Cardiac muscle cell (in vitro differentiated cells and primary cell): ENCODE measurements at regions not wholly inside any gene's neighbourhood (a gene's known extent, or its start where the extent isn't known, plus 50 kb on each side); places are given as distances from the start of the nearest gene placed in this dataset.
A peak's percentile ranks its signal among the peaks of the same experiment; 100 is the strongest.

ENCODE experiments used
- DNase-seq, 2 donors: peaks; one replicate each; pipeline versions ENCODE4 v3.0.0 to v3.0.0-alpha.2; 2010 to 2017; ENCODE audit warnings: low read depth in 1 of 2, low spot score in 1 of 2
- H3K27ac ChIP-seq: fragments of 200-600 bp; sonication (generic); 2 replicates; pipeline ENCODE4 v1.5.1; 2016
- H3K27me3 ChIP-seq: fragments of 200-600 bp; sonication (generic); 2 replicates; pipeline ENCODE4 v1.6.0; 2016; ENCODE audit warnings: control low read depth
- H3K36me3 ChIP-seq: fragments of 200-600 bp; sonication (generic); 2 replicates; pipeline ENCODE4 v1.5.1; 2016; ENCODE audit warnings: control low read depth
- H3K4me1 ChIP-seq: fragments of 200-600 bp; sonication (generic); 2 replicates; pipeline ENCODE4 v1.8.1; 2017; ENCODE audit warnings: low read depth, mild to moderate bottlenecking, mixed run types
- H3K4me3 ChIP-seq: fragments of 200-600 bp; sonication (generic); 2 replicates; pipeline ENCODE4 v1.5.1; 2016; ENCODE audit warnings: mild to moderate bottlenecking
- H3K9me3 ChIP-seq: fragments of 200-600 bp; sonication (generic); 2 replicates; pipeline ENCODE4 v1.5.1; 2017; ENCODE audit warnings: low read depth, mild to moderate bottlenecking, control low read depth
- TF ChIP-seq, protein P1 (sequence below): IDR thresholded peaks from 2 replicates; pipeline ENCODE4 v1.5.1; 2012; ENCODE audit warnings: low read depth, mild to moderate bottlenecking, low read length

DNA sequence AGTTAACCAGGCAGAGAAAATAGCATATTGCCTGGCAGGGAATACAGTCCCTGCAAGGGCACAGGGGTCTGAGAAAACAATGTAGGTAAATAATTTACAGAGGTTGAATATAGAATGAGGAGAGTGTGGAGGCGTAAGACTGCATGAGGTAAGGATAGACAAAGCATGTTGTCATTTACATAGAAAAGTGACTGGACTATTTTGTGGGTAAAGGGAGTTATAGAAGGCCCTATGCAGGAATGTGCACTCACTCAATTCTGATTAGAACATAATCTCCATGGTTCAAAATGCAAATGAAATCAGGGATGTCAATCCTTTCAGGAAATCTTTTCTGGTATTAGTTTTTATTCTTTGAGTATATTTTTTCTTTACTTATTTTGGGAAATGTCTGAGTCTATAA, 285.7 kb upstream of the SALL1 start:
- Histone ChIP-seq H3K27me3 (no peaks in the 10 kb centered on the region), H3K4me3 (no peak overlapping the region), H3K4me1 (peaks cover 9% of the 10 kb centered on the region), H3K9me3 (no peaks in the 10 kb centered on the region), H3K27ac (no peak overlapping the region), H3K36me3 (no peaks in the 10 kb centered on the region)
- DNase-seq: no peak
- TF ChIP-seq, protein P1, sequence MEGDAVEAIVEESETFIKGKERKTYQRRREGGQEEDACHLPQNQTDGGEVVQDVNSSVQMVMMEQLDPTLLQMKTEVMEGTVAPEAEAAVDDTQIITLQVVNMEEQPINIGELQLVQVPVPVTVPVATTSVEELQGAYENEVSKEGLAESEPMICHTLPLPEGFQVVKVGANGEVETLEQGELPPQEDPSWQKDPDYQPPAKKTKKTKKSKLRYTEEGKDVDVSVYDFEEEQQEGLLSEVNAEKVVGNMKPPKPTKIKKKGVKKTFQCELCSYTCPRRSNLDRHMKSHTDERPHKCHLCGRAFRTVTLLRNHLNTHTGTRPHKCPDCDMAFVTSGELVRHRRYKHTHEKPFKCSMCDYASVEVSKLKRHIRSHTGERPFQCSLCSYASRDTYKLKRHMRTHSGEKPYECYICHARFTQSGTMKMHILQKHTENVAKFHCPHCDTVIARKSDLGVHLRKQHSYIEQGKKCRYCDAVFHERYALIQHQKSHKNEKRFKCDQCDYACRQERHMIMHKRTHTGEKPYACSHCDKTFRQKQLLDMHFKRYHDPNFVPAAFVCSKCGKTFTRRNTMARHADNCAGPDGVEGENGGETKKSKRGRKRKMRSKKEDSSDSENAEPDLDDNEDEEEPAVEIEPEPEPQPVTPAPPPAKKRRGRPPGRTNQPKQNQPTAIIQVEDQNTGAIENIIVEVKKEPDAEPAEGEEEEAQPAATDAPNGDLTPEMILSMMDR: no peak

DNA sequence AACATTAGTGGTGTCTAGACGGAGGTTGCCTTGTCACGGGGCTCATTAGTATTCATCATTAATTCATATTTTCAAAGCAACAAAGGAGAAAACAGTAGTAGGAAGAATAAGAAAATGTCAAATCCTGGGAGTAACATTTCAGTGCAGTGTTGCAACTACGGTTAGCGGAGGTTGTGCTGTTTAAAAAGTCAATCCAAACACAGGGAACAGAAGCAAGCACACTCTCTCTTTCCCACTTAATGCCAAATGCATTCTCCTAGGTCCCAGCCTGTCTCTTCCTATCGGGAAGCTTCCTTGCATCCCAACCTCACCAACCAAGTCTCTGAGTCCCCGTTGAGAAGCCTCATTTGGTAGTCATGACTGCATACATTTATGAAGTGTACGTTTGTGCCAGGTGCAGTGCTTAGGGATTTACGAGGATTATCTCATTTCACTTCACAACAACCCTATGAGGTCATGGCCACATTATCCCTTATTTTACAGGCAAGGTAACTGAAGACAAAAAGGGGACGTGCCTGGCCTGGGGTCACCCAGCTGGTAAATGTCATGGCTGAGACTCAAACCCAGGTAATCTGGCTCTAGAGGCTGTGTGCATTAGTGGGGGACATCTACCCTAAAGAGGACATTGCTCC, 283.6 kb upstream of the SALL1 start:
- no peaks in the 10 kb centered on the region for H3K36me3 ChIP-seq
- H3K4me3 ChIP-seq: no peak overlapping the region
- DNase-seq: no peak
- H3K27ac ChIP-seq: no peak overlapping the region
- no peaks in the 10 kb centered on the region for H3K4me1 ChIP-seq
- H3K27me3 ChIP-seq: no peaks in the 10 kb centered on the region
- TF ChIP-seq, protein P1: no peak
- no peaks in the 10 kb centered on the region for H3K9me3 ChIP-seq

DNA sequence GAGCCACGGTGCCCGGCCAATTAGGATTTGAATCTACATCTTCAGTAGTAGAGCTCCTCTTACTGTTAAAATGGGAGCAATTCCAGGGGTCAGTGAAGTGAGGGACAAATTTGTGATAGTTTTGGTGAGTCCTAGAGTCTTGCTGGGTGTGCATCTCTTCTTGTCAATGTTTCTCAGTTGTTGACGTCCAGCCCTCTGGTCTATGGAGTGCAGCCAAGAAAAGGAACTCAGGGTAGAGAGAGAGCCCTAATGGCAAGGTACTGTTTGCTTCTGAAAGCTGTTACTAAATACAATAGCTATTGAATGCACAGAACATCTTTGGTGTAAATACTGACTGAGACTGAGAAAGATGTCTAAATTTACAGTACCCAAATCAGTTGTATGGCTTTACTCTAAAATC, 282.5 kb upstream of the SALL1 start:
- H3K27me3 ChIP-seq: no peaks in the 10 kb centered on the region
- TF ChIP-seq, protein P1: no peak
- no peaks in the 10 kb centered on the region for H3K9me3 ChIP-seq
- H3K4me1 ChIP-seq: no peaks in the 10 kb centered on the region
- peak in 1 of 2 donors; percentile 16 for DNase-seq
- H3K4me3 ChIP-seq: no peak overlapping the region
- H3K36me3 ChIP-seq: no peaks in the 10 kb centered on the region
- H3K27ac ChIP-seq: no peak overlapping the region

DNA sequence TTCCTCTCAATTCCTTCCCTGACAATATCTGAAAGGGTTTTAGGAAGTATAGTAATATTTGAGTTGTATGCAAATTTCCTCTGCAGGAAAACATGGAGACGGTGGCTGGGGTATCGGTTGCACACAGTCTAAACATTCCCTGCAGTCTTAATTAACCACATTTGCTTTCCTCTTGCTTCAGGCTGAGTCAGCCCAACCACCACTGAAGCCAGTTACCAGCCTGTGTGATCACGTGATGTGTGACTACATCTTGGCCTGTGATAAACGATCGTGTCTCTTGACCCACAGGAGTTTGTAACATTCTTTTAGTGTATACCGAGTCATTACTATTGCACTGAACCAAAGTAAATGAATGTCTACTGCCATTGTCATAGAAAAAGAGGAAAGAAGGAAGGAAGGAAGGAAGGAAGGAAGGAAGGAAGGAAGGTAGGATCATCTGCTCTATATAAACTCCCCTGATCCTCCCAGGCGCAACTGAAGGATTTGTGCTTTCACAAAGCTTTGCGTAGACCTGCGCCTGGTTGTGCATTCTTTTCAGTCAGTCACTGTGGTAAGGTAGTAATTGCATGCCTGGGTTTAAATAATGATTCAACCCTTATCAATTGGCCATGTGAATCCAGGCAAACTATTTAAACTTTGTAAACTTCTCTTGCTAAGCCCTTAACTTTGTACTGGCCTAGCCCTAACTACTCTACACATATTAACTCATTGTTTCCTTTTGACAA, 280.6 kb upstream of the SALL1 start:
- H3K4me3 ChIP-seq: no peak overlapping the region

DNA sequence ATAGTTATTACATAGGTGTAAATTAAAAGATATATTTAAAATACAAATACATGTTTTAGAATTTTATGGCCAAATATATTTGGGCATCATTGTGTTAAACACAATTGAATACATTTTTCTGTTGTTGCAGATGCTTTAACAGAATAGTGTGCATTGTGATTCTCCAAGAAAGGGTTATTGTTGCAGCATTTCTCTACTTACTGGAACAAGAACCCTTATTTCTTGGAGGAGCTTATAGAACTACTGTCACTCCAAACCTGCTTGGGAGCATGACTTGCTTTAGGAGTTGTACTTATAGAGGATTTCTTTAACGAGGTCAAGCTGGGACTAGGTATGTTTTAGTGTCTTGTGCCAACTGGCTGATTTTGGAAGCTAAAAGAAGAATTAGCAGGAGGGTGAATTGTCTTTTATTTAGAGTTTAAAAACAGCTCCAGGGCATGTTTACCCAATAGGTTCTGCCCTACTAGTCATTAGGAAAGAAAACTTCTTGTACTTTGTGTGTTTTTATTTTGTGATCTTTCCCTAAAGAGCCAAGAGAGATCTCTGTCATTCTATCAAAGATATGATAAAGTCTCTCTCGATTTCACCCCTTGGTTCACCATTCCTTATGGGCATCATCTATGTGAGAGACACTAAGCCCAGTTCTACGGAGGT, 279.8 kb upstream of the SALL1 start:
- Histone ChIP-seq H3K4me3 (no peak overlapping the region), H3K36me3 (no peaks in the 10 kb centered on the region), H3K9me3 (no peaks in the 10 kb centered on the region), H3K27me3 (no peaks in the 10 kb centered on the region), H3K4me1 (no peaks in the 10 kb centered on the region), H3K27ac (no peak overlapping the region)
- DNase-seq: no peak
- TF ChIP-seq, protein P1: no peak

More for the DNA sequence above, 280.6 kb upstream of the SALL1 start:
- no peak overlapping the region for H3K27ac ChIP-seq
- peak in 1 of 2 donors; percentile 95 for DNase-seq
- TF ChIP-seq, protein P1: no peak
- no peaks in the 10 kb centered on the region for H3K4me1 ChIP-seq
- no peaks in the 10 kb centered on the region for H3K9me3 ChIP-seq
- no peaks in the 10 kb centered on the region for H3K36me3 ChIP-seq
- H3K27me3 ChIP-seq: no peaks in the 10 kb centered on the region
